Retinal pigment epithelial cell (primary cell): ENCODE measurements at regions not wholly inside any gene's neighbourhood (a gene's known extent, or its start where the extent isn't known, plus 50 kb on each side); places are given as distances from the start of the nearest gene placed in this dataset.
A peak's percentile ranks its signal among the peaks of the same experiment; 100 is the strongest.

Experiments
- DNase-seq: peaks from one replicate; pipeline ENCODE4 v3.0.0-alpha.2; 2010; ENCODE audit warnings: low read depth
- H3K4me3 ChIP-seq: 2 replicates; pipeline ENCODE4 v1.5.1; 2011; ENCODE audit warnings: mild to moderate bottlenecking, low read length, control low read depth, moderate library complexity
- CTCF ChIP-seq: conservative IDR thresholded peaks from 2 replicates; pipeline ENCODE4 v1.5.1; 2011; ENCODE audit warnings: low read depth, low read length, control low read depth, inconsistent platforms

- H3K4me3 ChIP-seq = no peak overlapping the region
- TF ChIP-seq CTCF = no peak
- DNase-seq = no peak
These were observed 99.6 kb upstream of the ATP8B1 start for GRCh38 chr18:57902721-57903120.

GRCh38 chr18:57901825-57902589 is 98.9 kb upstream of the ATP8B1 start:
- no peak for TF ChIP-seq CTCF
- DNase-seq = peak; percentile 75
- H3K4me3 ChIP-seq = no peak overlapping the region

- no peak overlapping the region for H3K4me3 ChIP-seq
- TF ChIP-seq CTCF = no peak
- DNase-seq = no peak
These were observed 97.9 kb upstream of the ATP8B1 start for GRCh38 chr18:57900906-57901435.

GRCh38 chr18:57898506-57899124 is 95.5 kb upstream of the ATP8B1 start:
- TF ChIP-seq CTCF = no peak
- no peak for DNase-seq
- no peak overlapping the region for H3K4me3 ChIP-seq

GRCh38 chr18:57895182-57895581 is 92.1 kb upstream of the ATP8B1 start:
- no peak for DNase-seq
- no peak overlapping the region for H3K4me3 ChIP-seq

GRCh38 chr18:57891707-57892391 is 88.7 kb upstream of the ATP8B1 start:
- no peak overlapping the region for H3K4me3 ChIP-seq
- no peak for TF ChIP-seq CTCF
- DNase-seq = no peak

More at GRCh38 chr18:57895182-57895581, 92.1 kb upstream of the ATP8B1 start:
- no peak for TF ChIP-seq CTCF
